ENCODE measurements at regions not wholly inside any gene's neighbourhood (a gene's known extent, or its start where the extent isn't known, plus 50 kb on each side); places are given as distances from the start of the nearest gene placed in this dataset.

DNA sequence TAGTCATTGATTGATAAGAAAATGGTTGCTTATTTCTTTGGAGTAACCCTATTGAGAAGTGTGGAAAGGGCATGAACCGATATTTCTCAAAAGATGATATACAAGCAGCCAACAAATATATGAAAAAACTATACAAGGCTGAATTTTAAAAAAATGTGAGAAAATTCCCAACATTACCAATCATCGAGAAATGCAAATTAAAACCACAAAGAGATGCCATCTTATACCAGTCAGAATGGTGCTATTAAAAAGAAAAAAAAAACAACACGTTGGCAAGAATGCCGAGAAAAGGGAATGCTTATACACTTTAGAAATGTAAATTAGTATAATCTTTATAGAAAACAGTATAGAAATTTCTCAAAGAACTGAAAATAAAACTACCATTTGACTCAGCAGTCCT lies 77.7 kb upstream of the ROBO1 start:
- TF ChIP-seq, protein P1, sequence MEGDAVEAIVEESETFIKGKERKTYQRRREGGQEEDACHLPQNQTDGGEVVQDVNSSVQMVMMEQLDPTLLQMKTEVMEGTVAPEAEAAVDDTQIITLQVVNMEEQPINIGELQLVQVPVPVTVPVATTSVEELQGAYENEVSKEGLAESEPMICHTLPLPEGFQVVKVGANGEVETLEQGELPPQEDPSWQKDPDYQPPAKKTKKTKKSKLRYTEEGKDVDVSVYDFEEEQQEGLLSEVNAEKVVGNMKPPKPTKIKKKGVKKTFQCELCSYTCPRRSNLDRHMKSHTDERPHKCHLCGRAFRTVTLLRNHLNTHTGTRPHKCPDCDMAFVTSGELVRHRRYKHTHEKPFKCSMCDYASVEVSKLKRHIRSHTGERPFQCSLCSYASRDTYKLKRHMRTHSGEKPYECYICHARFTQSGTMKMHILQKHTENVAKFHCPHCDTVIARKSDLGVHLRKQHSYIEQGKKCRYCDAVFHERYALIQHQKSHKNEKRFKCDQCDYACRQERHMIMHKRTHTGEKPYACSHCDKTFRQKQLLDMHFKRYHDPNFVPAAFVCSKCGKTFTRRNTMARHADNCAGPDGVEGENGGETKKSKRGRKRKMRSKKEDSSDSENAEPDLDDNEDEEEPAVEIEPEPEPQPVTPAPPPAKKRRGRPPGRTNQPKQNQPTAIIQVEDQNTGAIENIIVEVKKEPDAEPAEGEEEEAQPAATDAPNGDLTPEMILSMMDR (IDR thresholded peaks at IDR 0.05; ENCODE audit: low read depth, low read length, missing control alignments), result no peak
- no peak for DNase-seq (ENCODE audit: extremely low read depth, low read depth)
- H3K4me3 ChIP-seq (replicated peaks; ENCODE audit: low read depth, low read length), result no peak overlapping the region

DNA sequence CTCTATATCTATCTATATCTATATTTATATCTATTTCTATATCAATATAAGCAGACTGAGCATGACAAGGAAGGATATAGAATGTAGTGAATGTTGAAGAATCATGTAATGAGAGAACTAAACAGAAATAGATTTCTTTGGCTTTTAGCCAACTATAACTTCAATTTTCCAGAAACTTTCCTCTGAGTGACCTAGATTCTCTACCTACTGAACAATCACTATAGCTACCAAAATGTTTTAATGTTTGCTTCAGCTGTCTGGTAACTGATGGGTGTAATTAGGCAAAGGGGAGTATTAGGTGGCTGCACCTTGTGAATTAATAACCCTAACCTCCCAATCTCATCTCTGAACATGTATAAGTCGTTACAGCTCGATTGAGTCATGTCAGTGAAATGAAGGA lies 76.4 kb upstream of the ROBO1 start:
- no peak for DNase-seq (ENCODE audit: extremely low read depth, low read depth)
- H3K4me3 ChIP-seq (replicated peaks; ENCODE audit: low read depth, low read length), result no peak overlapping the region
- TF ChIP-seq, protein P1 (IDR thresholded peaks at IDR 0.05; ENCODE audit: low read depth, low read length, missing control alignments), result no peak

DNA sequence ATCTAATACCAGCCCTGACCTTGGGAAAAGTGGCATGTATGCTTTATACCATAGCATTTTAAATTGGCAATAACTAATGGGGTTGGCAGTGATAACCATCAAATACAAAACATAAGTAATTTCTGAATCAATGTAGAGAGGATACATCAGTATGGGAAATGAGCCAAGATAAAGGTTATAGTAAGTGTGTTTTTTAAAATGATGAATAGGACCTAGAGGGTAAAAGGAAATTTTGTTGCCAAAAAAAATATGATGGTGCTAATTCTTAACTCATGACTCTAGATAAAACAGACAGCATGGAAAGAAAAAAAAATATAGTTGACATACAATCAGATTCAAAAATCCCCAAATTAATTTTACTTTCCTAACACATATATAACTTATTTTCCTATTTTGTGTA lies 75.4 kb upstream of the ROBO1 start:
- no peak overlapping the region for H3K4me3 ChIP-seq (replicated peaks; ENCODE audit: low read depth, low read length)
- TF ChIP-seq, protein P1 (IDR thresholded peaks at IDR 0.05; ENCODE audit: low read depth, low read length, missing control alignments), result no peak

DNA sequence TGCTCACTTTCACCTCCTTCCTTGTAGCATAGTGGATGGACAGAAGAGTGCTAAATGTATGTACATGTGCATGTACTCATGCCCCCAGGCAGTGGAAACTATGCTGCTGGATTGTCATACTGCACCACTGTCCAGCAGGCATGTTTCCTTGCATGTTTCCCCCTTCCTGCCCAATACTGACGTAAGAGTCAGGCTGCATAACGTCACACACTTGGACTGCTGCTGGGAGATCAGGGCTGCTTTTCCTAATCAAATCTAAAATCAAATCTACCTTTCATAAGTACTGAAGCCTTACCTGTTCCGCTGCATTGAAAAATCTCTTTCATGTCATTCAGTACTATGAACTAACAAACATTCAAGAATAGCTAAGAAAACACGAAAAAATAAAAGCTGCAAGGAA lies 67.9 kb upstream of the ROBO1 start:
- DNase-seq (ENCODE audit: extremely low read depth, low read depth), result no peak
- no peak overlapping the region for H3K4me3 ChIP-seq (replicated peaks; ENCODE audit: low read depth, low read length)
- TF ChIP-seq, protein P1 (IDR thresholded peaks at IDR 0.05; ENCODE audit: low read depth, low read length, missing control alignments), result no peak

More for the DNA sequence above, 75.4 kb upstream of the ROBO1 start:
- no peak for DNase-seq (ENCODE audit: extremely low read depth, low read depth)

DNA sequence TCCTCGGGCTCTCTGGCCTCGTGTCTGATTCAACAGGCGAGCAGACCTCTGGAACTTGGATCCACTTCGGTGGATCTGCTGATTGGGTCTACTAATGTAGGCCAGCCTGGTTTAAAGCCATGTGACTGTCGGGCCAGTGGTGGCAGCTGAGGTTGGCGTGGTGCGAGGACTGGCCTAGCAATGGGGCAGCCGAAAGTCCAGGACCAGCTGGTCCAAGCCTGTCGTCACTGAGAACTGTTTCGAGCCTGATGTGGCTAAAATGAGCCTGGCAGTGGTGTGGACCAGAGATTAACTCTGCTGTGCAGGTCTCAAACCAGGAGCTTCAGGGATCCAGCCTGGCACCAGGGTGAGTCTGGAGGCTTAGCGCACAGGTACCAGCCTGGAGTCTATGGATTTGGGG lies 56.4 kb upstream of the ROBO1 start:
- TF ChIP-seq, protein P1 (IDR thresholded peaks at IDR 0.05; ENCODE audit: low read depth, low read length, missing control alignments), result no peak
- H3K4me3 ChIP-seq (replicated peaks; ENCODE audit: low read depth, low read length), result no peak overlapping the region
- DNase-seq (ENCODE audit: extremely low read depth, low read depth), result no peak

DNA sequence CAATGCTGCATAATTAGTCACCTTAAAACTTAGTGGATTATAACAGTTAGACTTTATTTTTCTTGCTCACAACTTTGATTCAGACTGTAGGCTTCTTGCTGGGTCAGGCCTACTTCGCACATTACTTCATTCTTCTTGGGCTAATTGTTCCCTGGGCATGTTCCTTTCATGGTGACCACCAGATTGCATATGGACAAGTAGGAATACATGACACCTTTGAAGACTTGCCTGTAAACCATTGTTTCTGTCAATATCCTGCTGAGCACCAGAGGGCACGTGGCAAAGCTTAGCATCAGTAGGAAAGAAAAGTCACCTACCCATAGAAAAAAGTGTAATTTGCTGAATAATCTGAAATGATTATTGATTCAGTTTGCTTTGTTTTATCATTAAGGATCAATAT lies 54.3 kb upstream of the ROBO1 start:
- no peak overlapping the region for H3K4me3 ChIP-seq (replicated peaks; ENCODE audit: low read depth, low read length)
- DNase-seq (ENCODE audit: extremely low read depth, low read depth), result no peak

DNA sequence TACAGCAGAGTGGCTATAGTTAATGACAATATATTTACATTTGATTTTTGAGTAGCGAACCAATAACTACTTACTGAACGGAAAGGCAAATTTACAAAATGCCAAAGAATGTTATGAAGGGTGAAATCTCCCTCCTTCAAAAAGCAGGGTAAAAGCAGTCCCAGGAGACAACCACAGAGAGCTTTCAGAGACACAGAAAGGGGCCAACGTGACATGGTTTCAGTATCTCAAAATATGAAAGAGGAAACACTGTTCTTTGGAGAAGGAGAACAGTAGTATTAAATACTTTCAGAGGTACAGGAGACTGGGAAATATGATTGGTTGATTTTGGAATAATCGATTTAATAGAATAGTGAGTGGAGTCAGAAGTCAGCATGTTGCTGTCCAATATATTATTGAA lies 52.3 kb upstream of the ROBO1 start:
- no peak for DNase-seq (ENCODE audit: extremely low read depth, low read depth)
- TF ChIP-seq, protein P1 (IDR thresholded peaks at IDR 0.05; ENCODE audit: low read depth, low read length, missing control alignments), result no peak
- no peak overlapping the region for H3K4me3 ChIP-seq (replicated peaks; ENCODE audit: low read depth, low read length)

More for the DNA sequence above, 54.3 kb upstream of the ROBO1 start:
- TF ChIP-seq, protein P1 (IDR thresholded peaks at IDR 0.05; ENCODE audit: low read depth, low read length, missing control alignments), result no peak
